Gastroesophageal sphincter (tissue), 3 donors: ENCODE measurements at regions not wholly inside any gene's neighbourhood (a gene's known extent, or its start where the extent isn't known, plus 50 kb on each side); places are given as distances from the start of the nearest gene placed in this dataset.

Source experiments
- CTCF ChIP-seq, 4 experiments: fragments of 200-600 bp in 2 of 4; fragments of 450-650 bp in 2 of 4; sonication (generic) in 1 of 4; IDR thresholded peaks; one replicate each; pipeline ENCODE4 v1.5.1; 2017 to 2019; ENCODE audit warnings: antibody characterized with exemption in 4 of 4, mild to moderate bottlenecking in 2 of 4, moderate library complexity in 2 of 4
- POLR2A ChIP-seq, 2 donors: fragments of 450-650 bp; IDR thresholded peaks; one replicate each; pipeline ENCODE4 v1.6.1; 2017; ENCODE audit warnings: antibody characterized with exemption in 2 of 2, mild to moderate bottlenecking in 2 of 2, moderate library complexity in 1 of 2
- POLR2AphosphoS5 ChIP-seq: sonication (generic); formaldehyde crosslinking; IDR thresholded peaks from one replicate; pipeline ENCODE4 v1.6.1; 2017; ENCODE audit warnings: antibody characterized with exemption

DNA sequence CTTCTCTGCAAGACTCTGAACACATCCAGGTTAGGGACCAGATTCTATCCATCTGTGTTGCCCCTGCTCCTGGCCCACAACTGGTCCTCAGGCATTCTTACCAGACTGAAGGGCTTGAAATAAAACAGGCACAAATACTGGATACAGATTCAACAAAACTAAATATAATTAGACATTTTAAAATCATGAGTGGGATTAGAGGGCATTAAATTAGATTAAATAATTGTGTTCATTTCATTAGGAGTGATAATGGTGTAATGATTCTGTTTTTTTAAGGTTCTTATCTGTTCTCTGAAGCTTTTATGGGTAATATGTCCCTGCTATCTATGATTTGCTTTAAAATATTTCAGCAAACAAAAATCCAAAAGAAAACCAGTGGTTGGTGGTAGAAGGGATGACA is 226.5 kb downstream of the IRS1 start:
- TF ChIP-seq POLR2A (IDR thresholded peaks at IDR 0.05) = no peak
- no peak for TF ChIP-seq CTCF (IDR thresholded peaks at IDR 0.05)
- TF ChIP-seq POLR2AphosphoS5 = no peak
